ENCODE measurements at regions not wholly inside any gene's neighbourhood (a gene's known extent, or its start where the extent isn't known, plus 50 kb on each side); places are given as distances from the start of the nearest gene placed in this dataset.

DNA sequence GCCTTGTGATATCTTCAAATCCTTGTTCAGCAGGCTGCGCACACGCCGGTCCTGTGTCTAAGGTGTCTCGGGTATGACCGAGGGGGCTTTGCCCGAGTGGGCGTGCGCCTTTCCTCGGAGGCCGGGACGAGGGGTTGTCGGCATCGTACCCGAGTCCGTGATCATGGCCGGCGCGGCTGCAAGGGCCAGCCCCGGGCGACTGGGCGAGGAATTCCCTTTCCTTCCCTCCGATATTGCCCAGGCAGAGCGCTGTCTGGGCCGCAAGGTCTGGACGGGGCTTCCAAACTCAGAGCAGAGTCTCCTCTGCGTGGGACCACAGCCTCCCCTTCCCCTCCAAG, 59.7 kb downstream of the ZNF467 start:
- Histone ChIP-seq H4K20me1 (ENCODE audit: insufficient read depth) (no peaks in the 10 kb centered on the region), H3K9me2 (no peaks in the 10 kb centered on the region), H3F3A (replicated peaks; ENCODE audit: insufficient read depth) (peaks cover 5% of the 10 kb centered on the region), H3K9me3 (peaks cover 17% of the 10 kb centered on the region; the same call in 1 of the 2 replicates), H3K4me1 (ENCODE audit: control insufficient read depth in 1 of 2, insufficient read depth in 2 of 2, low read depth in 1 of 2, low read length in 1 of 2) (peaks cover 5 to 26% of the 10 kb centered on the region in 2 experiments; a peak in 1 of 4 replicates), H3K9ac (no peak overlapping the region), H3K36me3 (replicated peaks in 1 of 2; ENCODE audit: control insufficient read depth in 1 of 2, insufficient read depth in 2 of 2, low read length in 1 of 2) (no peaks in the 10 kb centered on the region), H2AFZ (ENCODE audit: low read depth) (peak overlapping the region; percentile 98; the same call in 1 of the 2 replicates), H3K4me3 (ENCODE audit: low read depth in 2 of 2, low read length in 1 of 2) (no peak overlapping the region), H3K79me2 (ENCODE audit: insufficient read depth) (peaks cover 22% of the 10 kb centered on the region; the same call in 1 of the 2 replicates), H3K4me2 (no peak overlapping the region), H3K27ac (ENCODE audit: low read depth in 2 of 2, low read length in 1 of 2) (no peak overlapping the region), H3K27me3 (ENCODE audit: insufficient read depth) (no peaks in the 10 kb centered on the region)
- CTCF ChIA-PET = interaction anchor here (1.1 to 2.4 kb wide), 3 partner anchors 21 to 29 kb away, joined by 3 to 15 read pairs (median 5); no protein-coding TSS in a partner anchor
- WGBS (ENCODE audit: low lambda C conversion rate) = 98% methylated on average over 24 of the region's 26 CpGs
- POLR2A ChIA-PET = no interaction called here
- no peak for DNase-seq
- TF ChIP-seq, protein P1, sequence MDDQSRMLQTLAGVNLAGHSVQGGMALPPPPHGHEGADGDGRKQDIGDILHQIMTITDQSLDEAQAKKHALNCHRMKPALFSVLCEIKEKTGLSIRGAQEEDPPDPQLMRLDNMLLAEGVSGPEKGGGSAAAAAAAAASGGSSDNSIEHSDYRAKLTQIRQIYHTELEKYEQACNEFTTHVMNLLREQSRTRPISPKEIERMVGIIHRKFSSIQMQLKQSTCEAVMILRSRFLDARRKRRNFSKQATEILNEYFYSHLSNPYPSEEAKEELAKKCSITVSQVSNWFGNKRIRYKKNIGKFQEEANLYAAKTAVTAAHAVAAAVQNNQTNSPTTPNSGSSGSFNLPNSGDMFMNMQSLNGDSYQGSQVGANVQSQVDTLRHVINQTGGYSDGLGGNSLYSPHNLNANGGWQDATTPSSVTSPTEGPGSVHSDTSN (IDR thresholded peaks at IDR 0.05) = no peak
- TF ChIP-seq EZH2phosphoT487 (IDR thresholded peaks at IDR 0.05; ENCODE audit: borderline replicate concordance, low read depth) (no peak), JUND (IDR thresholded peaks at IDR 0.05) (no peak), YY1 (IDR thresholded peaks at IDR 0.05; ENCODE audit: low read depth) (no peak), SMC3 (IDR thresholded peaks at IDR 0.05; ENCODE audit: low read depth, low read length) (no peak)
- TF ChIP-seq, protein P2, sequence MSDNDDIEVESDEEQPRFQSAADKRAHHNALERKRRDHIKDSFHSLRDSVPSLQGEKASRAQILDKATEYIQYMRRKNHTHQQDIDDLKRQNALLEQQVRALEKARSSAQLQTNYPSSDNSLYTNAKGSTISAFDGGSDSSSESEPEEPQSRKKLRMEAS (IDR thresholded peaks at IDR 0.05; ENCODE audit: low read depth) = no peak
- TF ChIP-seq, protein P3, sequence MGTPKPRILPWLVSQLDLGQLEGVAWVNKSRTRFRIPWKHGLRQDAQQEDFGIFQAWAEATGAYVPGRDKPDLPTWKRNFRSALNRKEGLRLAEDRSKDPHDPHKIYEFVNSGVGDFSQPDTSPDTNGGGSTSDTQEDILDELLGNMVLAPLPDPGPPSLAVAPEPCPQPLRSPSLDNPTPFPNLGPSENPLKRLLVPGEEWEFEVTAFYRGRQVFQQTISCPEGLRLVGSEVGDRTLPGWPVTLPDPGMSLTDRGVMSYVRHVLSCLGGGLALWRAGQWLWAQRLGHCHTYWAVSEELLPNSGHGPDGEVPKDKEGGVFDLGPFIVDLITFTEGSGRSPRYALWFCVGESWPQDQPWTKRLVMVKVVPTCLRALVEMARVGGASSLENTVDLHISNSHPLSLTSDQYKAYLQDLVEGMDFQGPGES (IDR thresholded peaks at IDR 0.05; ENCODE audit: low read depth, low read length) = no peak

DNA sequence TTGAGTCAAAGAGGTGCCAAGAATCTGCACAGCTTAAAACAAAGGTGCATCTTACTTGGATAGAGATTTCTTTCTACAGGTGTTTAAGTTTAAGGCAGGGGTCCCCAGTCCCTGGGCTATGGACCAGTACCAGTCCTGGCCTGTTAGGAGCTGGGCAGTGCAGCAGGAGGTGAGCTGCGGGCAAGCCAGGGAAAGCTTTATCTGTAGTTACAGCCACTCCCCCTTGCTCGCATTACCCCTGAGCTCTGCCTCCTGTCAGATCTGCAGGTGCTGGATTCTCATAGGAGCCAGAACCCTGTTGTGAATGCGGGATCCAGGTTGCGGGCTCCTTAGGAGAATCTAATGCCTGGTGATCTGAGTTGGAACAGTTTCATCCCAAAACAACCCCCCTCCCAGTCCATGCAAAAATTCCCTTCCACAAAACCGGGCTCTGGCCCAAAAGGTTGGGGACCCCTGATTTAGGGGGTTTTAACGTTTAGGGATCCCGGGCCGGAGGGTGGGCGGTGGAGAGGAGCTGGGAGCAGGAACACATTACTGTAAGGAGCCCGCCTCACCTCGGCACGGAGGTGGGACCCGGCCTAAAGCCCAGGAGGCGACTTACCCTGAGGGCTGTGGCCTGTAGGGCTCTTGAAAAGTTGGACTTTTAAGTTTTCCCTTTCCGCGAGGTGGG, 60.2 kb downstream of the ZNF467 start:
- Histone ChIP-seq H3K79me2 (ENCODE audit: insufficient read depth) (peaks cover 21% of the 10 kb centered on the region; the same call in 1 of the 2 replicates), H3K9me3 (peaks cover 17% of the 10 kb centered on the region; the same call in 1 of the 2 replicates), H3K27ac (ENCODE audit: low read depth in 2 of 2, low read length in 1 of 2) (no peak overlapping the region), H3K4me3 (ENCODE audit: low read depth in 2 of 2, low read length in 1 of 2) (no peak overlapping the region), H2AFZ (ENCODE audit: low read depth) (no peak overlapping the region), H3K36me3 (replicated peaks in 1 of 2; ENCODE audit: control insufficient read depth in 1 of 2, insufficient read depth in 2 of 2, low read length in 1 of 2) (no peaks in the 10 kb centered on the region), H3K9ac (no peak overlapping the region), H3K4me1 (ENCODE audit: control insufficient read depth in 1 of 2, insufficient read depth in 2 of 2, low read depth in 1 of 2, low read length in 1 of 2) (peaks cover 5 to 26% of the 10 kb centered on the region in 2 experiments; a peak in 1 of 4 replicates), H3F3A (replicated peaks; ENCODE audit: insufficient read depth) (peaks cover 5% of the 10 kb centered on the region), H3K9me2 (no peaks in the 10 kb centered on the region), H3K4me2 (no peak overlapping the region), H3K27me3 (ENCODE audit: insufficient read depth) (no peaks in the 10 kb centered on the region), H4K20me1 (ENCODE audit: insufficient read depth) (no peaks in the 10 kb centered on the region)
- 95% methylated on average over 16 of the region's 16 CpGs for WGBS (ENCODE audit: low lambda C conversion rate)
- POLR2A ChIA-PET = no interaction called here
- TF ChIP-seq YY1 (IDR thresholded peaks at IDR 0.05; ENCODE audit: low read depth) = no peak
- TF ChIP-seq CHD2 (IDR thresholded peaks at IDR 0.05; ENCODE audit: low read length, partially characterized antibody) = no peak
- TF ChIP-seq GATA2 (CRISPR knock-in tag; IDR thresholded peaks at IDR 0.05) = no peak
- no peak for TF ChIP-seq MEF2A (IDR thresholded peaks at IDR 0.05; ENCODE audit: borderline replicate concordance, low read depth)
- TF ChIP-seq RAD21 (IDR thresholded peaks at IDR 0.05; ENCODE audit: low read length) = no peak
- TF ChIP-seq RXRA (IDR thresholded peaks at IDR 0.05; ENCODE audit: borderline replicate concordance, low read depth) = no peak
- TF ChIP-seq EP300 (IDR thresholded peaks at IDR 0.05; ENCODE audit: borderline replicate concordance in 1 of 2, low read depth in 1 of 2, low read length in 1 of 2) = no peak
- TF ChIP-seq MXI1 (IDR thresholded peaks at IDR 0.05; ENCODE audit: low read depth, low read length) = no peak
- TF ChIP-seq TCF12 (IDR thresholded peaks at IDR 0.05) = no peak
- no peak for TF ChIP-seq TEAD4 (IDR thresholded peaks at IDR 0.05; ENCODE audit: borderline replicate concordance, insufficient read depth)
- no peak for TF ChIP-seq EZH2phosphoT487 (IDR thresholded peaks at IDR 0.05; ENCODE audit: borderline replicate concordance, low read depth)
- no peak for TF ChIP-seq RCOR1 (IDR thresholded peaks at IDR 0.05; ENCODE audit: low read length)
- TF ChIP-seq, protein P3 (IDR thresholded peaks at IDR 0.05; ENCODE audit: low read depth, low read length) = no peak
- CTCF ChIA-PET = interaction anchor here (0.6 to 1.1 kb wide), 2 partner anchors 29 to 452 kb away, joined by 4 to 5 read pairs; no protein-coding TSS in a partner anchor
- no peak for DNase-seq
